ENCODE measurements at regions not wholly inside any gene's neighbourhood (a gene's known extent, or its start where the extent isn't known, plus 50 kb on each side); places are given as distances from the start of the nearest gene placed in this dataset.

DNA sequence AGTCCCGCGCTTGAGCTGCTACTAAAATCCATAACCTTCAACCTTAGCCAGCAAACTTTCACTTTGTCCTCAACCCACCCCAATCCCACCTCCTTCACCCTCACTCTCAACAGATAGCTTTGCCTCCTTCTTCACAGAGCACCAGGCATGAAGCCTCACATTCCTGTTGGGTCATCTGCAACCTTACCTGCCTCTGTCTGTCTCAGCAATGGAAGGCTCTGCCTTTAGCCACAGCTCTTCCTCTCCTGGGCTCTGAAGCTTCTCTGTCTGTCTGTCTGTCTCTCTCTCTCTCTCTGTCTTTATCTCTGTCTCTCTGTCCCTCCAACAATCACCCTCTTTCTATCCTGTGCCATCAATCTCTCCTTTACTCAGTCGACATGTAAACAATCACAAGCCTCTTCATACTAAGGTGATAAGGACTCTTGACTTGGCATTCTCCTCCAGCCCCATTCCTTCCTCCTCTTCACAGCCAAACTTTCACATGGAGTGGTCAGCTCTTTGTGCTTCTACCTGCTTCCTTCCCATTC, 220.8 kb downstream of the SPTSSA start:
- H3K4me3 ChIP-seq (replicated peaks in 1 of 4; ENCODE audit: control extremely low read depth in 1 of 4, insufficient read depth in 1 of 4, low read depth in 3 of 4, low read length in 4 of 4) = no peak overlapping the region
- no peaks in the 10 kb centered on the region for H3K27me3 ChIP-seq (ENCODE audit: control insufficient read depth, insufficient read depth, low read length)

DNA sequence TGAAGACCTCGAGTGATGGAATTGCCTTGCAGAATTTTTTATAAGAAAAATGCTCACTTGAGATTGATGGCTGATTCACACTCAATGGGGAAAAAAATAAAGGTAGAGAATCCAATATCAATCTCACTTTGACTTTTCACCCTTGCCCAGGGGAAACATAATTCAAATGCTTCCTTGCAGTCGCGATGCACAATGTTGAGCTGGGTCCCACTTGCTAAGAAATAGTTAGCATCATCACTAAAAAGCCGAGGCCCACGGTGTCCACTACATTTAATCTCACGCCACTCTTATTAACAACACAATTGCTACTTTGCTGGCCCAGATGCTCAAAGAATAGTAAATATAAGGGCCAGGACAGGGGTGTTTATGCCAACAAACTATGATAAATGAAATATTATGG, 223.4 kb downstream of the SPTSSA start:
- Histone ChIP-seq H3K4me3 (replicated peaks in 1 of 4; ENCODE audit: control extremely low read depth in 1 of 4, insufficient read depth in 1 of 4, low read depth in 3 of 4, low read length in 4 of 4) (no peak overlapping the region), H3K4me2 (ENCODE audit: extremely low read depth, insufficient read depth, low read length) (no peak overlapping the region), H3K79me2 (ENCODE audit: control insufficient read depth, insufficient read depth, low read length) (no peaks in the 10 kb centered on the region), H3K36me3 (ENCODE audit: control insufficient read depth, insufficient read depth, low read length) (no peaks in the 10 kb centered on the region), H2AFZ (ENCODE audit: low read length) (no peak overlapping the region), H4K20me1 (ENCODE audit: control insufficient read depth, extremely low read depth, insufficient read depth, low read length) (no peaks in the 10 kb centered on the region), H3K9ac (ENCODE audit: insufficient read depth, low read length) (no peak overlapping the region), H3K27ac (ENCODE audit: insufficient read depth, low read length) (no peak overlapping the region), H3K27me3 (ENCODE audit: control insufficient read depth, insufficient read depth, low read length) (no peaks in the 10 kb centered on the region), H3K4me1 (ENCODE audit: control insufficient read depth, extremely low read depth, insufficient read depth, low read length) (no peaks in the 10 kb centered on the region), H3K9me3 (ENCODE audit: control insufficient read depth, insufficient read depth, low read depth, low read length) (no peaks in the 10 kb centered on the region)
- no peak for DNase-seq (ENCODE audit: low read depth in 2 of 2)
- TF ChIP-seq, protein P1, sequence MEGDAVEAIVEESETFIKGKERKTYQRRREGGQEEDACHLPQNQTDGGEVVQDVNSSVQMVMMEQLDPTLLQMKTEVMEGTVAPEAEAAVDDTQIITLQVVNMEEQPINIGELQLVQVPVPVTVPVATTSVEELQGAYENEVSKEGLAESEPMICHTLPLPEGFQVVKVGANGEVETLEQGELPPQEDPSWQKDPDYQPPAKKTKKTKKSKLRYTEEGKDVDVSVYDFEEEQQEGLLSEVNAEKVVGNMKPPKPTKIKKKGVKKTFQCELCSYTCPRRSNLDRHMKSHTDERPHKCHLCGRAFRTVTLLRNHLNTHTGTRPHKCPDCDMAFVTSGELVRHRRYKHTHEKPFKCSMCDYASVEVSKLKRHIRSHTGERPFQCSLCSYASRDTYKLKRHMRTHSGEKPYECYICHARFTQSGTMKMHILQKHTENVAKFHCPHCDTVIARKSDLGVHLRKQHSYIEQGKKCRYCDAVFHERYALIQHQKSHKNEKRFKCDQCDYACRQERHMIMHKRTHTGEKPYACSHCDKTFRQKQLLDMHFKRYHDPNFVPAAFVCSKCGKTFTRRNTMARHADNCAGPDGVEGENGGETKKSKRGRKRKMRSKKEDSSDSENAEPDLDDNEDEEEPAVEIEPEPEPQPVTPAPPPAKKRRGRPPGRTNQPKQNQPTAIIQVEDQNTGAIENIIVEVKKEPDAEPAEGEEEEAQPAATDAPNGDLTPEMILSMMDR (conservative IDR thresholded peaks at IDR 0.05 in 1 of 2, IDR thresholded peaks at IDR 0.05 in 1 of 2; ENCODE audit: low read depth in 1 of 2, low read length in 2 of 2) = no peak
- TF ChIP-seq EZH2 (IDR thresholded peaks at IDR 0.05; ENCODE audit: low read length, missing control alignments) = no peak

More for the DNA sequence above, 220.8 kb downstream of the SPTSSA start:
- TF ChIP-seq, protein P1 (conservative IDR thresholded peaks at IDR 0.05 in 1 of 2, IDR thresholded peaks at IDR 0.05 in 1 of 2; ENCODE audit: low read depth in 1 of 2, low read length in 2 of 2) = no peak
- no peak for TF ChIP-seq EZH2 (IDR thresholded peaks at IDR 0.05; ENCODE audit: low read length, missing control alignments)
- Histone ChIP-seq H3K27ac (ENCODE audit: insufficient read depth, low read length) (no peak overlapping the region), H3K4me1 (ENCODE audit: control insufficient read depth, extremely low read depth, insufficient read depth, low read length) (no peaks in the 10 kb centered on the region), H3K9me3 (ENCODE audit: control insufficient read depth, insufficient read depth, low read depth, low read length) (no peaks in the 10 kb centered on the region), H3K36me3 (ENCODE audit: control insufficient read depth, insufficient read depth, low read length) (no peaks in the 10 kb centered on the region), H4K20me1 (ENCODE audit: control insufficient read depth, extremely low read depth, insufficient read depth, low read length) (no peaks in the 10 kb centered on the region), H3K79me2 (ENCODE audit: control insufficient read depth, insufficient read depth, low read length) (no peaks in the 10 kb centered on the region), H2AFZ (ENCODE audit: low read length) (no peak overlapping the region), H3K9ac (ENCODE audit: insufficient read depth, low read length) (no peak overlapping the region), H3K4me2 (ENCODE audit: extremely low read depth, insufficient read depth, low read length) (no peak overlapping the region)
- no peak for DNase-seq (ENCODE audit: low read depth in 2 of 2)

- no peaks in the 10 kb centered on the region for H4K20me1 ChIP-seq (ENCODE audit: control insufficient read depth, extremely low read depth, insufficient read depth, low read length)
- H3K27me3 ChIP-seq (ENCODE audit: control insufficient read depth, insufficient read depth, low read length) = no peaks in the 10 kb centered on the region
- H3K27ac ChIP-seq (ENCODE audit: insufficient read depth, low read length) = no peak overlapping the region
- TF ChIP-seq, protein P1 (conservative IDR thresholded peaks at IDR 0.05 in 1 of 2, IDR thresholded peaks at IDR 0.05 in 1 of 2; ENCODE audit: low read depth in 1 of 2, low read length in 2 of 2) = no peak
- no peak for TF ChIP-seq EZH2 (IDR thresholded peaks at IDR 0.05; ENCODE audit: low read length, missing control alignments)
- no peaks in the 10 kb centered on the region for H3K36me3 ChIP-seq (ENCODE audit: control insufficient read depth, insufficient read depth, low read length)
- H3K4me3 ChIP-seq (replicated peaks in 1 of 4; ENCODE audit: control extremely low read depth in 1 of 4, insufficient read depth in 1 of 4, low read depth in 3 of 4, low read length in 4 of 4) = no peak overlapping the region
- no peak overlapping the region for H2AFZ ChIP-seq (ENCODE audit: low read length)
- no peaks in the 10 kb centered on the region for H3K9me3 ChIP-seq (ENCODE audit: control insufficient read depth, insufficient read depth, low read depth, low read length)
- no peaks in the 10 kb centered on the region for H3K79me2 ChIP-seq (ENCODE audit: control insufficient read depth, insufficient read depth, low read length)
- H3K4me1 ChIP-seq (ENCODE audit: control insufficient read depth, extremely low read depth, insufficient read depth, low read length) = no peaks in the 10 kb centered on the region
- H3K4me2 ChIP-seq (ENCODE audit: extremely low read depth, insufficient read depth, low read length) = no peak overlapping the region
- DNase-seq (ENCODE audit: low read depth in 2 of 2) = no peak
- H3K9ac ChIP-seq (ENCODE audit: insufficient read depth, low read length) = no peak overlapping the region
Measured at GRCh38 chr14:34237677-34238076, 224.4 kb downstream of the SPTSSA start.
